Suppressor macrophage (primary cell): ENCODE measurements at regions not wholly inside any gene's neighbourhood (a gene's known extent, or its start where the extent isn't known, plus 50 kb on each side); places are given as distances from the start of the nearest gene placed in this dataset.
"Not testable (repeated sequence)": the region's sequence is repeated elsewhere in the genome, so short reads cannot be mapped to it uniquely, and the experiment has no call there.

ENCODE experiments used
- DNase-seq, 4 experiments: peaks; one replicate each; pipeline ENCODE4 v3.0.0-alpha.2; 2020 to 2022

DNA sequence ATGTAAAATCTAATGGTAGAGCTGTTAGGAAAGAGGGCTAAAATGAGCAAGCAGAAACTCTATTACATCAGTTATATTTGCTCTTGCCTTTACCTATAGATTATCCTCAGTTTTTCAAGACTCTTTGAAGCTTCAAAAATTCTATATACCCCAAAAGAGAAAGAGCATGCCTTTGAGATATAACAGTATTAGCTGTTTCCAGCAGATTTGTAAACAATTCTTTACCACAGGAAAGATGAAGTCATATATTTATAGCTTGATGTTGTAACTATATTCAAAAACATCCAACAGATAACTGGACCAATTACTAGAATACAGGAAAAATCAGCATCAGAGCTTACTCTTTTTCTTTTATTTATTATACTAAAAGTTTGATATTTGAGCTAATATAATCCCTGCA lies 416.2 kb upstream of the TPK1 start:
- DNase-seq: no peak

DNA sequence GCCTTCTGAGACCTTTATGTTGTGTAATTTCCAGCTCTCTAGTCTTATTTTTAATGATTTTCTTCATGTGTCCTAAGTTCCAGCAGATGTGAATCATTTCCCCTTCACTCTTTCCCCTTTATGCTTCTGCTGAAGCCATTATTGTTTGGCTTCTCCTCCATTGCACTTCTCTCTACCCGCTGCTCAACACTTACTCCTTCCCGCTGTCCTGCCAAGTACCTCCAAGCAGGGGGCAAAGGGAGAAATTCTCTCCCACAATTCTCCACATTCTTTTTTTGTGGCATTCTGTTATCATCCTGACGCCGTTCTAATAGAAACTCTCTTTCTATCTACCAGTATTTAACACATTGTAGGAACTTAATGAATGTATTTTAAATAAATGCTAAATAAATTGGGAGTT lies 388.9 kb upstream of the TPK1 start:
- DNase-seq: no peak

DNA sequence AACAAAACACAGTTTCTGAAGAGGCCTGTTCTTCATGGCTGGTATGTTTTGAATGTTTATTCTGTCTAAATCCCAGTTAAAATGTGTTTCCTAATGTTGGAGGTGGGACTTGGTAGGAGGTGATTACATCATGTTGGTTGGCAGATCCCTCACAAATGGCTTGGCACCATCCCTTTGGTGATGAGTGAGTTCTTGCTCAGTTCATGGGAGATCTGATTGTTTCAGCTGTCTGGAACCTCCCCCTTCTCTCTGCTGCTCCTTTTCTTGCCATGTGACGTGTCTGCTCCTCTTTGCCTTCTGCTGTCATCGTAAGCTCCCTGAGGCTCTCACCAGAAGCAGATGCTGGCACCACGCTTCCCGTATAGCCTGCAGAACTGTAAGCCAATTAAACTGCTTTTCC lies 383.6 kb upstream of the TPK1 start:
- no peak for DNase-seq

DNA sequence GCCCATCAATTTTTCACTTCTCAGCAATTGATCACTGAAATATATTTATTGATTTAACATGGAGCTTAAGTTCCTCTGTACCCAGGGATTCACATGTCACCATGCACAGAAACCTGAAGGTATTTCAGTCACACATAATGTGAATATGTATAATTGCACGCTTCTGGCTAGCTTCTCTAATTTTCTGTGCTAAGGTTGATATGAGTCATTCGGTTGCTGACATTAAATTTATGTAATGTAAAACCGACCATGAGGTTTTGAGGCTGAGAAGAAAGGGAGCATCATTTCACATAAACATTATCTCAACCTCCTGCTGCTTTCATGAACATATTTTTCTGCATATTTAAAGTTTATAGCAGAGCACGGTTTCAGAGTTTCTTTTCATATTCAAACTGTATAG lies 381.0 kb upstream of the TPK1 start:
- DNase-seq: no peak

DNA sequence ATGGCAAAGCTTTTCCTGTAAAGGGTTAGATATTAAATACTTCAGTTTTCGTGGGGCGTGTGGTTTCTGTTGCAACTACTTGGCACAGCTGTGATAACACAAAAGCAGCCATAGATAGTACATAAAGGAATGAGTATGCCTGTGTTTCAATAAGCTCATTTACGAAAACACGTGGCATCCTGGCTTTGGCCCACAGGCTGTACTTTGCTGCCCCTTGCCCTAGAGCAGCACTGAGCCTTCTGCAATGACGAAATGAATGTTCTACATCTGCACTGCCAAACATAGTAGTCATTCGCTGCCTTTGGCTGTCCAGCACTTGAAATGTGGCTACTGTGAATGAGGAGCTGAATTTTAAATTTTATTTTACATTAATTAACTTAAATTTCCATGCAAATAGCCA lies 376.2 kb upstream of the TPK1 start:
- no peak for DNase-seq

DNA sequence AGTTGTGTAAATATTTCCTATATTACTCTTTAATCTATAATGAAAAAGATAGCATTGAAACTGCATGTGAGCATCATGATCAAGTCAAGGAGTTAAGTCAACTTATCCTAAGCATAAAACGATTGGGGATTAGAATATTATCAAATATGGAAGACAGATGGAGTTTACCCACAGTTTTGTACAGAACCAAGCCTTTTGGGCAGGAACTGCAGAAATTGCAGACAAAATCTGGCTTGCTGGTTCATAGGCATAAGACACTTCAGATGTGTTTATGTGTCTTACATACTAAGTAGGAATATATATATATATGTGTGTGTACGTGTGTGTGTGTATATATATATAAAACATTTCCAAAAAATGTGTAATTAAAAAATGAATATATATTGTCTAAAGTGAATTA lies 375.4 kb upstream of the TPK1 start:
- no peak for DNase-seq

DNA sequence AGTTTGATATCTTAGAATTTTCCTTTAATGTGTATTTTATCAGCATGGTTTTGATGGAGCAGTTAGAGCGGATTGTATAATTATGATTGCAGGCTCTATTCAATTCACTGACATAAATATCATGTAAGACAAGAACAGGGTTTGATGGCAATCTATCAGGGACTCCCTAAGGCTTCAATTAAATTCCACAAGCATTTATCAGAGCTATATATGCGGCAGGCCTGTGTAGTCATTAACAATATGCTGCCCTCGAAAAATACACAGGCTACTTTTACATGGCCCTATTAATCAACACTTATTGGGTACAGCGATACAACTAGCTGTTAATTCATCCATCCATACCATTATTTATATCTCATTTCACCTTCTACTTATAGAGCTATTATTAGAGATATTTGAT lies 358.1 kb upstream of the TPK1 start:
- no peak for DNase-seq

DNA sequence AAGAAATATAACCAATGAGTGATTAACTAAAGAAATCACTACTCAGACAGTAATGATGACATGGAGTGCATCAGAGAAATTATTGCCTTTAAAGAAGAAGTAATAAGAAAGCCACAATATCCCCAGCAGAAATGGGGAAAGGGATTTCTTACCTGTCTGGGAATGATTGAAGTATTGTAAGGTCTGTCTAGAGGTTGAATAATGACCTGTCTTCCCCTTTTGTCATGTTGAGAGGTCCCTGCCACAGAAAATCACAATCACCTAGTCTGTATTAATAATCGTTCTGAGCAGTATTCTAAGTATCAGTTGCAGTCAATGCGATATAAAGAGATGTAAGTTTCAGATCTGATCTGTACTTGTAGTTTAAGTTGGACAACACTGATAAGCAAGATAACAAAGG lies 349.1 kb upstream of the TPK1 start:
- DNase-seq: no peak

DNA sequence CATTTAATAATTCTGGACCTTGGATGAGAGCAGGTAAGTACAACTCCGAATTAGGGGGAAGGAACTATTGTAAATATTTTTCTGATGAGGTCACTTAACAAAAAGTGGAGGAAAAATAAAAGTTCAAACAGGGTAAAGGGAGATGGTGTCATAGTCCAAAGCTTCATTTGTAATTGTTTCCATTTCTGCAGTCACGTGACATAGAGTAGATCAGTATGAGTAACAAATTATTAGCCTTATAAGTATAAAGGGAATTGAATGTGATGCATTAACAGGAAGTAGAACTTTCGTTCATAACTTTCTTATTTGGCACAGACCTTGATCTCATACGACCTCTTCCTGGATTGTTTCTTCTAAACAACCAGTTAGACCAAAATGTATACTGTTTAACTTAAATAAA lies 347.2 kb upstream of the TPK1 start:
- no peak for DNase-seq

DNA sequence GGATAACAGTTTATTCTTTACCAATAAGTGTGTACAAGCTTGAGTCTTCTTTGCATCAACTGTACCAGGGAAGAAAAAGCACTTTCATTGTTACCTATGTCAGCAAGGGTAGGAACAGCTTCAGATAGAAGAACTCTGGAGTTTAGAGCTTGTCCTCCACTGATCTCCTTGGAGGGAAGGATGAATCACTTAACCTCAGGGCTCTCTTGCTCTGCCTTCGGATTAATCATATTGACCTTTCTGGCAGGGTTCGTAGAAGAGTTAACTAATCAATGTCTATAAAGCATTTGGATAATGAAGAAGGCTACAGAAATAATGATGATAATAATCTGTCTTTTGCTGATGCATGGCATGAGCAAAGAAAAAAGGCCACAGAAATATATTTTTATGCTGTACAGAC lies 339.5 kb upstream of the TPK1 start:
- DNase-seq: no peak

DNA sequence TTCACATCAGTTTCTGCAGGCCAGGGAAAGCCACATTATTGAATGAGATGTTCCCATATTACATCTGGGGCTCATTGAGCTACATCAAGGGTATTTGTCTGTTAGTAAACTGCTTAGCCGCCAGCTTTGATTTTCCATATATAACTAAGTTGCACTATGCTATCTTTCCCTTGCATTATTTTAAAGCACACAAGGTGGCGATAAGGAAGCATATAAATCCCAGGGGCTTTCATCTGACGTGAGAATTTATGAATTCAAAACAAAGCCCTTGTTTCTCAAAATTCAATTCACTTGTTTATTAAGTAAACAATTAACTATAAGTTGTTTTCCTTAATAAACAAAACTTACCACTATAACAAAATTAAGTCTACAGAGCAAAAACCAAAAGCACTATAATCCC lies 334.1 kb upstream of the TPK1 start:
- no peak for DNase-seq

DNA sequence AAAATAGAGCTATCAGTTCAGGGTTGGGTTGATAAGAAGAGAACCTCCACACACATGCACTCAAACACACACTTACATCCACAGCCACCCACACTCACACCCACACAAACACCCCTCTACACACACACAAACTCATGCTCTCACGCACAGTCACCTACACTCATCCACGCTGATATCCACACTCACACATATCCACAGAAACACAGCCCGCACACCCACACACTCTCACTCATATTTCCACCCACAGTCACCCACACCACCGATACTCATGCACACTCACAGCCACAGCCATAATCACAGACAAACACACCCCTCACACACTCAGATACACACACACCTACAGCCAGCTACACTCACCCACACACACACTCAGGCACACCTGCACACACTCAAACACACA lies 333.0 kb upstream of the TPK1 start:
- DNase-seq: no peak

DNA sequence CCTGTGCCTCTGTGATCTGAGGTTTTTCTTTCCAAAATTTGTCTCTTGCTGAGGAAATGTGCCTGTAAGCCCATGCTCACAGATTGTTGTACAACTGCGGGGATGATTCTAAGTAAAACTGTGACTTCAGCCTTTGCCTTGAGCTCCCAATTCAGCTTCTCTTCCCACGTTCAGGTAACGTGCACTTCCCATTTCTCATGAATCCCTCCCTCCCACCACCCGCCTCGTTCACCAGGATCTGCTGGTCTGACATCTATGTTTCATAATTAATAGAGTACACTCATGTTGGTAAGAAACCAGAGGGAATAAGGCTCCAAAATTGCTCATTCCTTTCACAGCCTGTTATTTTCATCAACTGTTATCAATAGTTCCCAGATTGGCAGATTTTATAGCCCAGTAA lies 332.6 kb upstream of the TPK1 start:
- DNase-seq: no peak

DNA sequence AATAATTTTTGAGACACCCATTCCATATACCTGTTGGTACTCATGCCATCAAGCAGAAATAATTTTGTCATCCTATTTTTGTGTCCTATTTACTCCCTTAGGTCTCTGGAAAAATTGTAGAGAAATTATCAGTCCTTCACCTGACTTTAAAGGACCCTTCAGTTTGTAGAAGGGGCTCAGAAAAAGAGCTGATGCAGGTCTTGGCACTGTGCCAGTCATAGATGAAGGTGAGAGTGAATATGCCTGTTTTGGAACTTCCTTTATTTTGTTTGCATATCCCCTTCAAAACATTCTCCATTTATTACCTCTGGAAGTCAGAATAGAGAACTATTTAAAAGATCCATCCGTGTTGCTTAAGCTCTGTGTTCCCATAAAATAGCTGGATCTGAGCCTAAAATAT lies 321.0 kb upstream of the TPK1 start:
- DNase-seq: no peak

DNA sequence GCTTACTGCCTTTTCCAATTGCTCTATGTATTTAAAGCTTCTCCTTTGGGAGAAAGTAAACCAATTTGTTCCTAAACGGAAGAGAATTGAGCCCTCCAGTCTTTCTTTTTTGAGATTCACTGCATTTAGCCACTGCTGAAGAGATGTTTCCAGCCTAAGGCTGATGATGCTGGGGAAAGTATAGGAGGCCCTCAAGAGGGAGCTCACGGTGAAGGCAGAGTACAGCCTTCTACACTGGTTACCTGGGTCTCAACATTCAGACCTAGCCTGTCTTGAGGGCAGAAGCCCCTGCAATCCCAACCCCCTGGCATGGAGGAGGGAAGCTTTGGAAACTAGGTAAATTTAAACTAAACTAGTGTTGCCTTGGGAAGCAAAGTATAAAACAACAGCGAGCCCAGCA lies 316.7 kb upstream of the TPK1 start:
- no peak for DNase-seq

DNA sequence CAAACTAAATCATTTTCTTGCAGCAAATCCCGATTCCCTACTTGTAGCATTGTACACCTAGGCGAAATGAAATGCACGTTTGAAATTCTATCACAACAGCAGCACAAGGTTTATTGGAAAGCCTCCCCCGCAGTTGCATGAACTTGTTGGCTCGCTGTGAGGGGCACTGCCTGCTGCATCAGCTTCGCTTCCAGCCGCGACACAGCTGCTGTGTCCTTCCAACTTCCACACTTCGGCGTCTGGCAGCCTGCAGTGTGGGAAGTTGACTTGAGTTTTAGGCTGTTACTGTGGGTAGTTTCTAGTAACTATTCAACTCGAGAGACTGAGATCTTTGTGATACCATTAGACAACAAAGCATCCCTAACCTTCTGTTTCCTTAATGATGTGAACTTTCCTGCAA lies 315.8 kb upstream of the TPK1 start:
- DNase-seq: no peak

DNA sequence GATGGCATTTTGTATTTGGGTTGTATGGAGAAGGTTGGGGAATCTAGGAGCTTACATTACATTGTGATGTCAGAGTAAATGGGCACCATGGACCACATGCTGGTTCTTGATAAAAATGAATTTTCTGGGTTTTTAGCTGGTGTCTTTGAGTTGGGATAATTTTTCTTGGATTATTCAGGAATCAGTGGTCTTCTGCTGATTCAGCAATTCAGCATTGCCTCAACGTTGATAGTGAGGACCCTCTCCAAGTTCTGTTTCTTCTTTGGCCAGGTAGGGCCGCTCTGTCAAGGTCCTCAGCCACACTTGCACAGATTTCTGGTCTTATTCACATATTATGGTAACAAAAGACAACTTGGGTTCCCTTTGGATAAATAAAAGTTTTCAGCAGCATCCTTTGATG lies 312.0 kb upstream of the TPK1 start:
- DNase-seq: no peak

DNA sequence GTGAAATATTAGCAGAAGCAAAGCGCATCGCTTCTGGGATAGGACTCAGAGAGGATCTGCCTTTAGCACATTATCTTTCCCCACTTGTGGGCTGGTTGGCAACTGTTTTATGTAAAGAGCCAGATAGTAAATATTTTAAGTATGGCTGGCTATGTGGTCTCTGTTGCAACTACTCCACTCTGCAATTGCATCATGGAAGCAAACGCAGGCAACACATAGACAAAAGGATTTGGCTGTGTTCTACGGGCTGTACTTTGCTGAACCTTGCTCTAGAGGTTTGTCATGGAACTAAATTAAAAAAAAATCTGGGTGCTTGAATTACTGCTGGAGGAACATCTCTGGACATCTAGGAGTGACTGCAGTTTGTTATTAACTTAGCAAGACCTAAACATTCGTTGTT lies 307.8 kb upstream of the TPK1 start:
- DNase-seq: no peak

DNA sequence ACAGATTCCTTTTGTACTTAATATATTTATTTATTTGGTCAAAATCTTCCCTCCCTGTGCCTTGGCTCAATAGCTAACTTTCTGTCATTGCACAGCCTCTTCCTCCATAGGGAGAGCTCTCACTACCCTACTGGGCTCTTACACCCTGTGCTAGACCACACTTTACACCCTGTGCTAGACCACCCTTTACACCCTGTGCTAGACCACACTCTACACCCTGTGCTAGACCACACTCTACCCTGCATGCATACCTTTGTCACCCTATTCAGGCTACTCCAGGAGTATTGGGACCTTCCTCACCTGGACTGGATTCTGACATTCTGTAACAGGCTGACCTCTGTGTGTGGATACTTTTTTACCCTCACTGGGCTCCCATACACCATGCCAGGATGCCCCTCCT lies 298.5 kb upstream of the TPK1 start:
- no peak for DNase-seq

DNA sequence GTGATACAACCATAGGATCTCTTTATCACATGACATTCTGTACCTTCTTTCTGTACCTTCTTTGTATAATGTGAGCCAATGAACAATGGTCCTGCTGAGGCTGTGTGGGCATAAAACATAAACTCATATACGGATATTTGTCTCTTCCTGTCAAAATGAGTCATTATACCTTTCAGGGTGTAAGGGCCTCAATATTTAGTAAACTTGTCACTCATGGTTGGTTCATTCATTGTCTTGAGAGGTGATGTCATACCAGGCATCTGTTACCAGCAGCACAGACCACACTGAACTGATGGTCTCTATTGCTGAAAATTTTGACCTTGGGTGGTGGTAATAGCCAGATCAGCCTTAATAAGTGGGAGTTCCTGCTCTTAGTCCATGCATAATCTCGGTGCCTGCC lies 287.6 kb upstream of the TPK1 start:
- DNase-seq: no peak

DNA sequence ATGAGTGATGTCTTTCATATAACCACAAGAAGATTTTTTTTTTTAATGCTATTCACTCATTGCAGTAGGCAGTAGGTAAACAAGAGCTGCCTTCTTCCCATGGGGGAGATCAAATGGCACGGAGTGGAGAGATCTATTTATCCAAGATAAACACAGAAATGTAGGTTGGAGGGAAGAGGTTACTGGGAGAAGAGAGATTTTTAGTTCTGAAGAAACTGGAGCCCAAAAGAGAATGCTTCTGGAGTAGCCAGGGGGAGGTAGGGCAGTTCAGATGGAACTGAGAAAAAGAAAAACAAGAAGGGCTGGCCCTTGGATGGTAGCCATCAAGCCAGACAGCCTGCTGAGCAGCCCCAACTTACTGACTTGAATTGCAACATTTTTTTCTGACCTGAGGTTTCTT lies 270.1 kb upstream of the TPK1 start:
- no peak for DNase-seq

DNA sequence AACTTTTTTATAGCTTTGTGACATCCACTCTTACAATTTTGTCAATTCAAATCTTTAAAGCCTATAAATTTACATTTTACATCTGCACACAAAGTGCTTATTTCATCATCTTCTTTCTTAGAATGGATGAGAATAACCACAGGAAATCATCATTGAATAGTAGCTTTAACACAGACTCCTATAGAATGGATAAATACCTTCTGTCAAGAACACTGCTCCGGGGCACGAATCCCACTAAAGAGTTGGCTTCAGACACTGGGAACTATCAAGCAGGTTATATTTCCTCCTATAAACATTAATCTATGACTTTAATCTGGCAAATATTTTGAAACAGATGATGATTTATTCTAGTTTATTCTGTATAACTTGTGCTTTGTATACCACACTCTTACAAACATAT lies 269.7 kb upstream of the TPK1 start:
- DNase-seq: no peak

DNA sequence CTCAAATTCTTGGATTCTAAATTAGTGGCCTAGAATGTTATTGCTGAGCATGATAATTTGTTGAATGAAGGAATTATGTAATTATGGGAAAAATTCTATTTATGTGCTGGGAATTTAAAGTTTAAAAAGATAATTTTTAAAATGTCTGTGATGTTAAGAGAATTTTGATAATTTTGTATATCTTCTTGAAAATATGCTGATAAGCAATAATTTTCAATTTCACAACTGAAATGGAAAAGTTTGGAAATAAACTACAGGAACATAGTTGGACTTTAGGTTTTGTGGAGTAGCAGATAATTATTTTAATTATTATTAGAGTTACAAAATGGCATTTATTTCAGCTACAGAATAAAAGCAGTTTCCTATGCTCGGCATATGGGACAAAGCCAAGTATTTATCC lies 268.5 kb upstream of the TPK1 start:
- no peak for DNase-seq

DNA sequence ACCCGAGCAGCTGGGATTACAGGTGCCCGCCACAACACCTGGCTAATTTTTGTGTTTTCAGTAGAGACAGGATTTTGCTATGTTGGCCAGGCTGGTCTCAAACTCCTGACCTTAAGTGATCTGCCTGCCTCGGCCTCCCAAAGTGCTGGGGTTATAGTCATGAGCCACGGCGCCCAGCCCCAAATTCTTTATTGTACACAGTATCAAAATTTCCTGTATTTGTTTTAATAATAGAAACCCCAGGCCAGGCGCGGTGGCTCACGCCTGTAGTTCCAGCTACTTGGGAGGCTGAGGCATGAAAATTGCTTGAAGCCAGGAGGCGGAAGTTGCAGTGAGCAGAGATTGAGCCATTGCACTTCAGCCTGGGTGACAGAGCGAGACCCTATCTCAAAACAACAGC lies 266.3 kb upstream of the TPK1 start:
- not testable (repeated sequence) for DNase-seq

DNA sequence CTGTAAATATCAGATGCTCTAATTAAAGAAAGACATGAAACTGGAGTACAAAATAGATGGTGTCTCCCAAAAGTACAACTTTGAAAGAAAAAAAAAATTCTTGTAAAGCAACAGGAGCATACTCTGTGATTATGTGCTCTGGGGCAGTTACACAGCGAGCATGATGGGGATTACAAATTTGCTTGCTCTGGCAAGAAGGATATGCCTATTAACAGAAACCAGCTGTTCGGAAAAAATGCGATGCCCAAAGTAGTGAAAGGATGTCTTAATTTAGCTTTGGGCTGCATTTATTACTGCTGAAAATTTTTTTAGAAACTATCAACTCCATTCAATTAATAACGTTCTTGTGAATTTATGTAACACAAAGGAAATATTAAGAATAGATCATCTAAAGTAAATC lies 256.9 kb upstream of the TPK1 start:
- no peak for DNase-seq

DNA sequence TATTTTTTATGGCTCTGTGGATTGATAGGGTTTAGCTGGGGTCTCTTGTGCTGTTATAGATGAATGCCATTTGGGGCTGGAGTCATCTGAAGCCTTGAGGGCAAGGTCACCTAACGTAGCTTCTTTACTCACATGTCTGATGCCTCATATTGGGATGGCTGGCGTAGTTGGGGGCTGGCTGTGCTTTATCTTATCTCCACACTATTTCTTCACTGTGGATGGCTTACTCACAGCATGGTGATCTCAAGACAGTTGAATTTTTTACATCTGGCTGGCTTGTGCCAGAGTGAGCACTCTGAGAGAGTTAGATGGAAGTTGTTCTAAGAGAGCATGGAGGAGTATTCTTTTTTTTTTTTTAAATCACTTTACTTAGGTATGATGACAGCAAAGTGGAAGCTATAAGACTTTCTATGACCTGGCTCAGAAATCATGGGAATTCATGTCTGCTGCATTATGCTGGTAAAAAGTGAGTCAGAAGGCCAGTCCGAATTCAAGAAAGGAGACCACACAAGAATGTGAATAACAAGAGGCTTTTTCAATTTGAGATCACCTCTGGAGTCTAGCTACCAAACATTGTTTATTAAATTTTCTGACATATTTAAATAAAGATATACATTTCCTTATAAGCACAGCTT lies 252.4 kb upstream of the TPK1 start:
- DNase-seq: no peak
